GM23338 (cell line): ENCODE measurements at regions not wholly inside any gene's neighbourhood (a gene's known extent, or its start where the extent isn't known, plus 50 kb on each side); places are given as distances from the start of the nearest gene placed in this dataset.

ENCODE experiments used
- ATAC-seq: fragments of 200-7000 bp; cut with Tn5 transposase; 3 replicates; pipeline ENCODE4 v1.9.1; 2020
- DNase-seq: peaks from one replicate; pipeline ENCODE4 v3.0.0-alpha.2; 2015; ENCODE audit warnings: low spot score
- H2AFZ ChIP-seq: fragments of 200-600 bp; sonication (generic); 2 replicates; pipeline ENCODE4 v1.8.0; 2016; ENCODE audit warnings: antibody characterized with exemption, mild to moderate bottlenecking, moderate library complexity
- H3F3A ChIP-seq: fragments of 200-600 bp; sonication (generic); replicated peaks from 2 replicates; pipeline ENCODE4 v1.8.0; 2017; ENCODE audit warnings: antibody characterized with exemption, mixed run types, low read depth
- H3K27ac ChIP-seq: fragments of 200-600 bp; sonication (generic); 2 replicates; pipeline ENCODE4 v1.6.1; 2016; ENCODE audit warnings: low read depth
- H3K27me3 ChIP-seq: fragments of 200-600 bp; sonication (generic); 2 replicates; pipeline ENCODE4 v1.8.0; 2016; ENCODE audit warnings: mild to moderate bottlenecking, mixed run types, moderate library complexity; ENCODE audit not compliant: insufficient read depth
- H3K36me3 ChIP-seq: fragments of 200-600 bp; sonication (generic); 2 replicates; pipeline ENCODE4 v1.8.0; 2016; ENCODE audit warnings: mild to moderate bottlenecking; ENCODE audit not compliant: insufficient read depth
- H3K4me1 ChIP-seq: fragments of 200-600 bp; sonication (generic); 2 replicates; pipeline ENCODE4 v1.8.0; 2016; ENCODE audit warnings: mild to moderate bottlenecking, moderate library complexity; ENCODE audit not compliant: insufficient read depth
- H3K4me2 ChIP-seq: fragments of 200-600 bp; sonication (generic); 2 replicates; pipeline ENCODE4 v1.7.1; 2017; ENCODE audit warnings: mixed run types
- H3K4me3 ChIP-seq: fragments of 200-600 bp; sonication (generic); 2 replicates; pipeline ENCODE4 v1.6.1; 2016; ENCODE audit warnings: mixed run types
- H3K79me2 ChIP-seq: fragments of 200-600 bp; sonication (generic); replicated peaks from 2 replicates; pipeline ENCODE4 v1.8.0; 2017; ENCODE audit warnings: mild to moderate bottlenecking; ENCODE audit not compliant: insufficient read depth
- H3K9me2 ChIP-seq: fragments of 200-600 bp; sonication (generic); 2 replicates; pipeline ENCODE4 v1.8.0; 2017; ENCODE audit not compliant: insufficient read depth
- H4K20me1 ChIP-seq: fragments of 200-600 bp; sonication (generic); replicated peaks from 2 replicates; pipeline ENCODE4 v1.8.0; 2017; ENCODE audit warnings: mild to moderate bottlenecking; ENCODE audit not compliant: insufficient read depth
- H3K27ac Mint-ChIP-seq: 2 replicates; pipeline ENCODE4 v1.8.0; 2020; ENCODE audit warnings: inconsistent platforms, mild to moderate bottlenecking, moderate library complexity, mixed read lengths
- H3K27me3 Mint-ChIP-seq: 3 replicates; pipeline ENCODE4 v1.8.0; 2022; ENCODE audit warnings: low read depth, mild to moderate bottlenecking, moderate library complexity, mixed read lengths, inconsistent platforms; ENCODE audit not compliant: insufficient read depth, poor library complexity
- H3K36me3 Mint-ChIP-seq: 3 replicates; pipeline ENCODE4 v1.8.0; 2021; ENCODE audit warnings: low read depth, mild to moderate bottlenecking, inconsistent platforms, moderate library complexity, mixed read lengths
- H3K4me1 Mint-ChIP-seq: 3 replicates; pipeline ENCODE4 v1.8.0; 2020; ENCODE audit warnings: mild to moderate bottlenecking, inconsistent platforms, mixed read lengths
- H3K4me3 Mint-ChIP-seq: 3 replicates; pipeline ENCODE4 v1.8.0; 2021; ENCODE audit warnings: moderate library complexity, mild to moderate bottlenecking, inconsistent platforms, mixed read lengths
- H3K9me3 Mint-ChIP-seq: 3 replicates; pipeline ENCODE4 v1.8.0; 2020; ENCODE audit warnings: moderate library complexity, mild to moderate bottlenecking, inconsistent platforms, mixed read lengths
- CREB1 ChIP-seq: fragments of 250-450 bp; sonication (Bioruptor Pico); IDR thresholded peaks from 2 replicates; pipeline ENCODE4 v1.5.0; 2020; ENCODE audit warnings: low read depth, mild to moderate bottlenecking, moderate library complexity
- EZH2 ChIP-seq: fragments of 200-600 bp; sonication (generic); IDR thresholded peaks from one replicate; pipeline ENCODE4 v1.8.0; 2017; ENCODE audit warnings: antibody characterized with exemption, mild to moderate bottlenecking, low read depth; ENCODE audit not compliant: unreplicated experiment
- JUNB ChIP-seq: IDR thresholded peaks from one replicate; pipeline ENCODE4 v1.6.1; 2016; ENCODE audit warnings: antibody characterized with exemption; ENCODE audit not compliant: unreplicated experiment
- POLR2AphosphoS5 ChIP-seq: IDR thresholded peaks from 2 replicates; pipeline ENCODE4 v1.6.1; 2016; ENCODE audit warnings: antibody characterized with exemption, low read depth
- STAT1 ChIP-seq: IDR thresholded peaks from one replicate; pipeline ENCODE4 v1.6.1; 2016; ENCODE audit warnings: antibody characterized with exemption; ENCODE audit not compliant: unreplicated experiment
- ZNF114 ChIP-seq: fragments of 250-450 bp; sonication (Bioruptor Pico); IDR thresholded peaks from 2 replicates; pipeline ENCODE4 v1.5.0; 2020; ENCODE audit warnings: mild to moderate bottlenecking, moderate library complexity
- ZNF331 ChIP-seq: fragments of 250-450 bp; sonication (Bioruptor Pico); IDR thresholded peaks from 2 replicates; pipeline ENCODE4 v1.5.0; 2020; ENCODE audit warnings: low read depth, mild to moderate bottlenecking, moderate library complexity
- TF ChIP-seq, protein P1 (sequence below): IDR thresholded peaks from one replicate; pipeline ENCODE4 v1.6.1; 2018; ENCODE audit warnings: antibody characterized with exemption; ENCODE audit not compliant: unreplicated experiment
- TF ChIP-seq, protein P2 (sequence below): fragments of 250-450 bp; sonication (Bioruptor Pico); IDR thresholded peaks from 2 replicates; pipeline ENCODE4 v1.5.0; 2020; ENCODE audit warnings: mild to moderate bottlenecking, moderate library complexity
- TF ChIP-seq, protein P3 (sequence below): IDR thresholded peaks from 2 replicates; pipeline ENCODE4 v1.6.1; 2016; ENCODE audit warnings: antibody characterized with exemption

DNA sequence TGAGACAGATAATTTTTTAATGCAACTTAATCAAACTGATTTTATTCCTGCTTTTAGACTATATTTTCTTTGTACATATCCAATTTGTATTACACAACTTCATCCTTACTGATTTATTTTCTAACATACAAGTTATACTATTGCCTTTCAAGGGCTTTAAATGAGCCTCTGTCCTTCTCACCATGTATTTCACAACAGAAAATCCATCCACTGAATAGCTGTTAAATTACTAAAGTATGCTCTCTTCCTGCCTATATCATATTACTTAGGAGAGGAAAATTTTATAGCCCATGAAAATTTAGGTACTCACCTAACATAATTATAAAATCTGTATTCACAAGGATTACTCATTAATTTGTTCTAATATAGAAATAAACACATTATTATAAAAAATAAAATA is 528.6 kb downstream of the ANKRD50 start:
- H3K4me1 ChIP-seq, result peaks cover 22% of the 10 kb centered on the region
- H3K9me3 Mint-ChIP-seq, result no peaks in the 10 kb centered on the region

DNA sequence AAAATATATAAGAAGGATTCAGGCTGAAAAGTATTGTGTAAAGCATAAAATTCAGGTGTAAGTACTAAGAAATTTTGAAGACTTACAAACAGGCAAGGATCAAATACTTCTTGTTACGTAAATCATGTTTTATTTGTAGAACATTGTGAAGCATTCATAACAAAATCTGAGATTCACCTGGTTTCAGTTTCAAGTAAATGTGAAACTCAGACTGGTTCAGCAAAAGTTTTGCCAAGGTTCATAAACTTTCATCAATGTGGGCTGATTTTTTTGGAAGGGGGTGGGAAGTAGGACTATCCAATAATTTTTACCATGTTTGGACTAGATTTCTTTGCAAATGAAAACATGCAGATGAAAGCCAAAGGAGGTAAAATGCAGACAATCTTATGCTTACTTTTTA is 527.7 kb downstream of the ANKRD50 start:
- no peak overlapping the region for H2AFZ ChIP-seq
- DNase-seq (no peak), ATAC-seq (no peak)
- Mint-ChIP-seq H3K4me3 (no peak overlapping the region), H3K4me1 (peaks cover 14% of the 10 kb centered on the region; the same call in 2 of the 3 replicates), H3K27ac (peak overlapping the region; percentile 29; the same call in 1 of the 2 replicates), H3K36me3 (no peaks in the 10 kb centered on the region; the same call in 2 of the 3 replicates), H3K9me3 (no peaks in the 10 kb centered on the region), H3K27me3 (no peaks in the 10 kb centered on the region)
- H3K4me1 ChIP-seq, result peaks cover 22% of the 10 kb centered on the region
- H3K4me2 ChIP-seq, result no peak overlapping the region
- H3K27me3 ChIP-seq, result no peaks in the 10 kb centered on the region
- H3K27ac ChIP-seq, result no peak overlapping the region
- no peak overlapping the region for H3K4me3 ChIP-seq
- no peaks in the 10 kb centered on the region for H3F3A ChIP-seq
- no peaks in the 10 kb centered on the region for H3K9me2 ChIP-seq
- no peaks in the 10 kb centered on the region for H3K36me3 ChIP-seq
- no peaks in the 10 kb centered on the region for H4K20me1 ChIP-seq
- no peaks in the 10 kb centered on the region for H3K79me2 ChIP-seq
- TF ChIP-seq POLR2AphosphoS5 (no peak), EZH2 (no peak), ZNF114 (no peak), STAT1 (no peak), JUNB (no peak)
- TF ChIP-seq, protein P1, sequence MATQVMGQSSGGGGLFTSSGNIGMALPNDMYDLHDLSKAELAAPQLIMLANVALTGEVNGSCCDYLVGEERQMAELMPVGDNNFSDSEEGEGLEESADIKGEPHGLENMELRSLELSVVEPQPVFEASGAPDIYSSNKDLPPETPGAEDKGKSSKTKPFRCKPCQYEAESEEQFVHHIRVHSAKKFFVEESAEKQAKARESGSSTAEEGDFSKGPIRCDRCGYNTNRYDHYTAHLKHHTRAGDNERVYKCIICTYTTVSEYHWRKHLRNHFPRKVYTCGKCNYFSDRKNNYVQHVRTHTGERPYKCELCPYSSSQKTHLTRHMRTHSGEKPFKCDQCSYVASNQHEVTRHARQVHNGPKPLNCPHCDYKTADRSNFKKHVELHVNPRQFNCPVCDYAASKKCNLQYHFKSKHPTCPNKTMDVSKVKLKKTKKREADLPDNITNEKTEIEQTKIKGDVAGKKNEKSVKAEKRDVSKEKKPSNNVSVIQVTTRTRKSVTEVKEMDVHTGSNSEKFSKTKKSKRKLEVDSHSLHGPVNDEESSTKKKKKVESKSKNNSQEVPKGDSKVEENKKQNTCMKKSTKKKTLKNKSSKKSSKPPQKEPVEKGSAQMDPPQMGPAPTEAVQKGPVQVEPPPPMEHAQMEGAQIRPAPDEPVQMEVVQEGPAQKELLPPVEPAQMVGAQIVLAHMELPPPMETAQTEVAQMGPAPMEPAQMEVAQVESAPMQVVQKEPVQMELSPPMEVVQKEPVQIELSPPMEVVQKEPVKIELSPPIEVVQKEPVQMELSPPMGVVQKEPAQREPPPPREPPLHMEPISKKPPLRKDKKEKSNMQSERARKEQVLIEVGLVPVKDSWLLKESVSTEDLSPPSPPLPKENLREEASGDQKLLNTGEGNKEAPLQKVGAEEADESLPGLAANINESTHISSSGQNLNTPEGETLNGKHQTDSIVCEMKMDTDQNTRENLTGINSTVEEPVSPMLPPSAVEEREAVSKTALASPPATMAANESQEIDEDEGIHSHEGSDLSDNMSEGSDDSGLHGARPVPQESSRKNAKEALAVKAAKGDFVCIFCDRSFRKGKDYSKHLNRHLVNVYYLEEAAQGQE, result no peak
- TF ChIP-seq, protein P2, sequence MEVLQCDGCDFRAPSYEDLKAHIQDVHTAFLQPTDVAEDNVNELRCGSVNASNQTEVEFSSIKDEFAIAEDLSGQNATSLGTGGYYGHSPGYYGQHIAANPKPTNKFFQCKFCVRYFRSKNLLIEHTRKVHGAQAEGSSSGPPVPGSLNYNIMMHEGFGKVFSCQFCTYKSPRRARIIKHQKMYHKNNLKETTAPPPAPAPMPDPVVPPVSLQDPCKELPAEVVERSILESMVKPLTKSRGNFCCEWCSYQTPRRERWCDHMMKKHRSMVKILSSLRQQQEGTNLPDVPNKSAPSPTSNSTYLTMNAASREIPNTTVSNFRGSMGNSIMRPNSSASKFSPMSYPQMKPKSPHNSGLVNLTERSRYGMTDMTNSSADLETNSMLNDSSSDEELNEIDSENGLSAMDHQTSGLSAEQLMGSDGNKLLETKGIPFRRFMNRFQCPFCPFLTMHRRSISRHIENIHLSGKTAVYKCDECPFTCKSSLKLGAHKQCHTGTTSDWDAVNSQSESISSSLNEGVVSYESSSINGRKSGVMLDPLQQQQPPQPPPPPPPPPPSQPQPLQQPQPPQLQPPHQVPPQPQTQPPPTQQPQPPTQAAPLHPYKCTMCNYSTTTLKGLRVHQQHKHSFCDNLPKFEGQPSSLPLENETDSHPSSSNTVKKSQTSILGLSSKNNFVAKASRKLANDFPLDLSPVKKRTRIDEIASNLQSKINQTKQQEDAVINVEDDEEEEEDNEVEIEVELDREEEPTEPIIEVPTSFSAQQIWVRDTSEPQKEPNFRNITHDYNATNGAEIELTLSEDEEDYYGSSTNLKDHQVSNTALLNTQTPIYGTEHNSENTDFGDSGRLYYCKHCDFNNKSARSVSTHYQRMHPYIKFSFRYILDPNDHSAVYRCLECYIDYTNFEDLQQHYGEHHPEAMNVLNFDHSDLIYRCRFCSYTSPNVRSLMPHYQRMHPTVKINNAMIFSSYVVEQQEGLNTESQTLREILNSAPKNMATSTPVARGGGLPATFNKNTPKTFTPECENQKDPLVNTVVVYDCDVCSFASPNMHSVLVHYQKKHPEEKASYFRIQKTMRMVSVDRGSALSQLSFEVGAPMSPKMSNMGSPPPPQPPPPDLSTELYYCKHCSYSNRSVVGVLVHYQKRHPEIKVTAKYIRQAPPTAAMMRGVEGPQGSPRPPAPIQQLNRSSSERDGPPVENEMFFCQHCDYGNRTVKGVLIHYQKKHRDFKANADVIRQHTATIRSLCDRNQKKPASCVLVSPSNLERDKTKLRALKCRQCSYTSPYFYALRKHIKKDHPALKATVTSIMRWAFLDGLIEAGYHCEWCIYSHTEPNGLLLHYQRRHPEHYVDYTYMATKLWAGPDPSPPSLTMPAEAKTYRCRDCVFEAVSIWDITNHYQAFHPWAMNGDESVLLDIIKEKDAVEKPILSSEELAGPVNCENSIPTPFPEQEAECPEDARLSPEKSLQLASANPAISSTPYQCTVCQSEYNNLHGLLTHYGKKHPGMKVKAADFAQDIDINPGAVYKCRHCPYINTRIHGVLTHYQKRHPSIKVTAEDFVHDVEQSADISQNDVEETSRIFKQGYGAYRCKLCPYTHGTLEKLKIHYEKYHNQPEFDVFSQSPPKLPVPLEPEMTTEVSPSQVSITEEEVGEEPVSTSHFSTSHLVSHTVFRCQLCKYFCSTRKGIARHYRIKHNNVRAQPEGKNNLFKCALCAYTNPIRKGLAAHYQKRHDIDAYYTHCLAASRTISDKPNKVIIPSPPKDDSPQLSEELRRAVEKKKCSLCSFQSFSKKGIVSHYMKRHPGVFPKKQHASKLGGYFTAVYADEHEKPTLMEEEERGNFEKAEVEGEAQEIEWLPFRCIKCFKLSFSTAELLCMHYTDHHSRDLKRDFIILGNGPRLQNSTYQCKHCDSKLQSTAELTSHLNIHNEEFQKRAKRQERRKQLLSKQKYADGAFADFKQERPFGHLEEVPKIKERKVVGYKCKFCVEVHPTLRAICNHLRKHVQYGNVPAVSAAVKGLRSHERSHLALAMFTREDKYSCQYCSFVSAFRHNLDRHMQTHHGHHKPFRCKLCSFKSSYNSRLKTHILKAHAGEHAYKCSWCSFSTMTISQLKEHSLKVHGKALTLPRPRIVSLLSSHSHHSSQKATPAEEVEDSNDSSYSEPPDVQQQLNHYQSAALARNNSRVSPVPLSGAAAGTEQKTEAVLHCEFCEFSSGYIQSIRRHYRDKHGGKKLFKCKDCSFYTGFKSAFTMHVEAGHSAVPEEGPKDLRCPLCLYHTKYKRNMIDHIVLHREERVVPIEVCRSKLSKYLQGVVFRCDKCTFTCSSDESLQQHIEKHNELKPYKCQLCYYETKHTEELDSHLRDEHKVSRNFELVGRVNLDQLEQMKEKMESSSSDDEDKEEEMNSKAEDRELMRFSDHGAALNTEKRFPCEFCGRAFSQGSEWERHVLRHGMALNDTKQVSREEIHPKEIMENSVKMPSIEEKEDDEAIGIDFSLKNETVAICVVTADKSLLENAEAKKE (CRISPR knock-in tag), result no peak

More for the DNA sequence above, 528.6 kb downstream of the ANKRD50 start:
- Histone ChIP-seq H3K4me3 (no peak overlapping the region), H3K4me2 (no peak overlapping the region), H3F3A (no peaks in the 10 kb centered on the region), H3K79me2 (no peaks in the 10 kb centered on the region), H3K9me2 (no peaks in the 10 kb centered on the region), H3K27ac (no peak overlapping the region), H2AFZ (no peak overlapping the region), H3K27me3 (no peaks in the 10 kb centered on the region), H3K36me3 (no peaks in the 10 kb centered on the region), H4K20me1 (no peaks in the 10 kb centered on the region)
- TF ChIP-seq CREB1 (CRISPR knock-in tag) (no peak), ZNF331 (no peak), STAT1 (no peak), JUNB (no peak)
- TF ChIP-seq, protein P3, sequence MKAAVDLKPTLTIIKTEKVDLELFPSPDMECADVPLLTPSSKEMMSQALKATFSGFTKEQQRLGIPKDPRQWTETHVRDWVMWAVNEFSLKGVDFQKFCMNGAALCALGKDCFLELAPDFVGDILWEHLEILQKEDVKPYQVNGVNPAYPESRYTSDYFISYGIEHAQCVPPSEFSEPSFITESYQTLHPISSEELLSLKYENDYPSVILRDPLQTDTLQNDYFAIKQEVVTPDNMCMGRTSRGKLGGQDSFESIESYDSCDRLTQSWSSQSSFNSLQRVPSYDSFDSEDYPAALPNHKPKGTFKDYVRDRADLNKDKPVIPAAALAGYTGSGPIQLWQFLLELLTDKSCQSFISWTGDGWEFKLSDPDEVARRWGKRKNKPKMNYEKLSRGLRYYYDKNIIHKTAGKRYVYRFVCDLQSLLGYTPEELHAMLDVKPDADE, result no peak
- no peak for ATAC-seq
- no peak for DNase-seq
- Mint-ChIP-seq H3K27ac (no peak overlapping the region), H3K27me3 (no peaks in the 10 kb centered on the region), H3K4me1 (peaks cover 14% of the 10 kb centered on the region; the same call in 2 of the 3 replicates), H3K36me3 (no peaks in the 10 kb centered on the region; the same call in 2 of the 3 replicates), H3K4me3 (no peak overlapping the region)
